ENCODE measurements at regions not wholly inside any gene's neighbourhood (a gene's known extent, or its start where the extent isn't known, plus 50 kb on each side); places are given as distances from the start of the nearest gene placed in this dataset.

DNA sequence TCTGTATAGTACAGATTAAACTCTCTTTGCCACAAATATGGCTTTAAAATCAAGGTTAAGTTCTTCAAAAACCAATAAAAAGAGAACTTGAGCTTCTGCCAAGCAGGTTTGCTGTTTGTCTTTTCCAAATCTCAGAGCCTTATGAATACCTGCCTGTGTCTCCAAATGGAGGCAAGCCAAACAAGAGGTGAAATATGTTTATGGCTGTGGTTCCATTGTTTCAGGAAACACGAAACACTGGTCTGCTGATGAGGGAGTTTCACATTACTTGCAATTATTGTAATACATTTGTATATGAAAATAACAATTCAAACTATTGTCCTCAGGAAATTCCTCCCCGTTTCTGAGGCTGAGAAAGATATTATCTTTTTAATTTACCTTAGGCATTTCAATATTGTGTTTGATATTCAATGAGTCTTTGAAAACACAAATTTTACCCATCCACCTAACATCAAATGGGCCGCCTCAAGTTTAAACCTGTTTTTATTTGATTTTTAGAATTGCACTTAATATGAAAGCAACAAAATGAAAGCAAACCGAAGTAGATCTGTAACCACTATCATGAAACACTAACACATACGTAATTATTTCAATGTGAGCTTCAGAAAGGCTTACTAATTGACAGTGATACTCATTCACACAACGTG lies 359.3 kb downstream of the HGF start:
- Histone ChIP-seq H3K27me3 (no peaks in the 10 kb centered on the region), H3K9me3 (no peaks in the 10 kb centered on the region), H3K27ac (peak overlapping the region; percentile 67), H3K36me3 (no peaks in the 10 kb centered on the region), H3K4me1 (peaks cover 8% of the 10 kb centered on the region), H3K4me3 (peak overlapping the region; percentile 16)
- 39% methylated on average over 6 of the region's 6 CpGs for WGBS
- TF ChIP-seq, protein P1, sequence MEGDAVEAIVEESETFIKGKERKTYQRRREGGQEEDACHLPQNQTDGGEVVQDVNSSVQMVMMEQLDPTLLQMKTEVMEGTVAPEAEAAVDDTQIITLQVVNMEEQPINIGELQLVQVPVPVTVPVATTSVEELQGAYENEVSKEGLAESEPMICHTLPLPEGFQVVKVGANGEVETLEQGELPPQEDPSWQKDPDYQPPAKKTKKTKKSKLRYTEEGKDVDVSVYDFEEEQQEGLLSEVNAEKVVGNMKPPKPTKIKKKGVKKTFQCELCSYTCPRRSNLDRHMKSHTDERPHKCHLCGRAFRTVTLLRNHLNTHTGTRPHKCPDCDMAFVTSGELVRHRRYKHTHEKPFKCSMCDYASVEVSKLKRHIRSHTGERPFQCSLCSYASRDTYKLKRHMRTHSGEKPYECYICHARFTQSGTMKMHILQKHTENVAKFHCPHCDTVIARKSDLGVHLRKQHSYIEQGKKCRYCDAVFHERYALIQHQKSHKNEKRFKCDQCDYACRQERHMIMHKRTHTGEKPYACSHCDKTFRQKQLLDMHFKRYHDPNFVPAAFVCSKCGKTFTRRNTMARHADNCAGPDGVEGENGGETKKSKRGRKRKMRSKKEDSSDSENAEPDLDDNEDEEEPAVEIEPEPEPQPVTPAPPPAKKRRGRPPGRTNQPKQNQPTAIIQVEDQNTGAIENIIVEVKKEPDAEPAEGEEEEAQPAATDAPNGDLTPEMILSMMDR (IDR thresholded peaks at IDR 0.05) = no peak
- TF ChIP-seq EP300 (IDR thresholded peaks at IDR 0.05) (no peak), POLR2AphosphoS5 (IDR thresholded peaks at IDR 0.05) (no peak), POLR2A (IDR thresholded peaks at IDR 0.05) (no peak)
- no peak for DNase-seq (ENCODE audit: low spot score in 2 of 2)

DNA sequence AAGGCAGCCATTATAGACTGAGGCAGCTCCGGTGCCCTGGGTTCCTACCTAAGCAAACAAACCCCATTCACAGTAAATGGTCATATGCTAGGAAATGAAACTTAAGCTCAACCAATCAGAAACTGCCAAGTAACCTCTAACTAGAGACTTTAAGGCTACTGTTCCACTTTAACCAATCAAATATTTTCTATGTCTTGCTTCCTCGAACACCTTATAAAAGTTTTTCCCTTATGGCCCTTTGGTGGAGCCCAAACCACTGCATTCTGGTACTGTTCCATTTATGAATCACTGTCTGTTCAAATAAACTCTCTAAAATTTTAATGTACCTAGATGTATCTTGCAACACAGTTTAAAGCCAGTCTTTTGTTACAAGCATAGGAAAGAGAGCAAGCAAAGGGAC lies 361.1 kb downstream of the HGF start:
- WGBS = 74% methylated on average over 2 of the region's 2 CpGs
- no peaks in the 10 kb centered on the region for H3K27me3 ChIP-seq
- peaks cover 8% of the 10 kb centered on the region for H3K4me1 ChIP-seq
- no peak overlapping the region for H3K4me3 ChIP-seq
- no peaks in the 10 kb centered on the region for H3K36me3 ChIP-seq
- DNase-seq (ENCODE audit: low spot score in 2 of 2) = no peak
- H3K27ac ChIP-seq = peak overlapping the region; percentile 4
- H3K9me3 ChIP-seq = no peaks in the 10 kb centered on the region
- TF ChIP-seq, protein P1 (IDR thresholded peaks at IDR 0.05) = no peak
- TF ChIP-seq EP300 (IDR thresholded peaks at IDR 0.05) = no peak
- TF ChIP-seq POLR2A (IDR thresholded peaks at IDR 0.05) = no peak
- TF ChIP-seq POLR2AphosphoS5 (IDR thresholded peaks at IDR 0.05) = no peak

DNA sequence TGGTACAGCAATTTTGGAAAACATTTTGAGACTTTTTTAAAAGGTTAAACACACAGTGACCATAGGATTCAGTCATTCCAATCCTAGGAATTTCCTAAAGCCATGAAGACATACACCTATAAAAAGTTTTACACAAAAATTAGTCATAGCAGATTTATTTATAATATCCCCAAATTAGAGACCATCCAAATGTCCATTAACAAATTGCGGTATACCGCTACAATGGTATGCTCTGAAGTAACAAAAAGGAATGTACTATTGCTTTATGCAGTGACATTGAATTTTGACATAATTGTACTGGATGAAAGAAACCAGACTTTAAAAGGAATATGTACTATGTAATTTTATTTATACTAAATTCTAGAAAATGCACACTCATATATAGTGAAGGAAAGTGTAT lies 362.8 kb downstream of the HGF start:
- no peak for TF ChIP-seq POLR2A (IDR thresholded peaks at IDR 0.05)
- no peak for TF ChIP-seq POLR2AphosphoS5 (IDR thresholded peaks at IDR 0.05)
- TF ChIP-seq, protein P1 (IDR thresholded peaks at IDR 0.05) = no peak
- no peak for TF ChIP-seq EP300 (IDR thresholded peaks at IDR 0.05)
- no peak overlapping the region for H3K4me3 ChIP-seq
- no peaks in the 10 kb centered on the region for H3K9me3 ChIP-seq
- no peak overlapping the region for H3K27ac ChIP-seq
- WGBS = 95% methylated on average over 2 of the region's 2 CpGs
- H3K27me3 ChIP-seq = no peaks in the 10 kb centered on the region
- DNase-seq (ENCODE audit: low spot score in 2 of 2) = no peak
- peaks cover 8% of the 10 kb centered on the region for H3K4me1 ChIP-seq
- no peaks in the 10 kb centered on the region for H3K36me3 ChIP-seq

DNA sequence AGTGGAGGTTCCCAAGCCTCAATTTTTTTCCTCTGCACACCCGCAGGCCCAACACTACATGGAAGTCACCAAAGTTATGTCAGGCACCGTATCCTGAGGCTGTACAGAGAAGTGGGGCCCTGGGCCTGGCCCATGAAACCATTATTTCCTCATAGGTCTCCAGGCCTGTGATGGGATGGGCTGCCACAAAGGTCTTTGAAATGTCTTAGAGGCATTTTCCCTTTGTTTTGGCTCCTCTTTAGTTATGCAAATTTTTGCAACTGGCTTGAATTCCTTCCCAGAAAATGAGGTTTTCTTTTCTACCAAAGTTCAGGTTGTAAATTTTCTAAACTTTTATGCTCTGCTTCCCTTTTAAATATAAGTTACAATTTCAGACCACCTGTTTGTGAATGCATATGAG lies 365.2 kb downstream of the HGF start:
- no peak for DNase-seq (ENCODE audit: low spot score in 2 of 2)
- Histone ChIP-seq H3K4me1 (no peaks in the 10 kb centered on the region), H3K27ac (no peak overlapping the region), H3K4me3 (no peak overlapping the region), H3K27me3 (no peaks in the 10 kb centered on the region), H3K36me3 (no peaks in the 10 kb centered on the region), H3K9me3 (no peaks in the 10 kb centered on the region)
- WGBS = 94% methylated on average over 2 of the region's 2 CpGs
- TF ChIP-seq POLR2AphosphoS5 (IDR thresholded peaks at IDR 0.05) (no peak), POLR2A (IDR thresholded peaks at IDR 0.05) (no peak), EP300 (IDR thresholded peaks at IDR 0.05) (no peak)
- TF ChIP-seq, protein P1 (IDR thresholded peaks at IDR 0.05) = no peak

DNA sequence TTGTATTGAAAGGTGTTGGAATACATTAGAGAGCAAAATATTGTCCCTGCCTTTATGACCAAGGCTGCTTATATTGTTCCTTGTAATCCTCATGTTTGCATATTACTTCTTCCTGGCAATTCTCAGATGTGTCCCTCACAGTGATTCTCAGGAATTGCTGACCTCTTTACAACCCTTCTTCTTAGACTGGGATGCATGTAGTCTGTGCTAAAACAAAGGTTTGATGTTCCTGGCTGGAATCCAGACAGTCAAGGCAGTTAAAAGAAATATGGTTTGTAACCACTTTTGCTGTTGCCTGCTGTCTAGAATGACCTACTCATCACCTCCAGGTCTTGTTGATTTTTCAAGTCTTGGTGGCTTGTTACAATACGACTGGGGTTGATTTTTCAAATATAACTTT lies 367.6 kb downstream of the HGF start:
- no peaks in the 10 kb centered on the region for H3K27me3 ChIP-seq
- no peak for DNase-seq (ENCODE audit: low spot score in 2 of 2)
- H3K9me3 ChIP-seq = no peaks in the 10 kb centered on the region
- TF ChIP-seq EP300 (IDR thresholded peaks at IDR 0.05) (no peak), POLR2A (IDR thresholded peaks at IDR 0.05) (no peak), POLR2AphosphoS5 (IDR thresholded peaks at IDR 0.05) (no peak)
- TF ChIP-seq, protein P1 (IDR thresholded peaks at IDR 0.05) = no peak
- 72% methylated on average over 1 of the region's 1 CpG for WGBS
- H3K36me3 ChIP-seq = no peaks in the 10 kb centered on the region
- H3K4me3 ChIP-seq = no peak overlapping the region
- H3K4me1 ChIP-seq = no peaks in the 10 kb centered on the region
- no peak overlapping the region for H3K27ac ChIP-seq

Measured in suprapubic skin (tissue), 4 donors.